ENCODE measurements at regions not wholly inside any gene's neighbourhood (a gene's known extent, or its start where the extent isn't known, plus 50 kb on each side); places are given as distances from the start of the nearest gene placed in this dataset.
A peak's percentile ranks its signal among the peaks of the same experiment; 100 is the strongest.
"Not testable (repeated sequence)": the region's sequence is repeated elsewhere in the genome, so short reads cannot be mapped to it uniquely, and the experiment has no call there.

- H3K4me1 Mint-ChIP-seq (ENCODE audit: low read depth); H3K27me3 Mint-ChIP-seq (ENCODE audit: low read depth); H3K4me3 Mint-ChIP-seq; DNase-seq (ENCODE audit: low spot score); H3K9me3 Mint-ChIP-seq; H3K36me3 Mint-ChIP-seq (ENCODE audit: low read depth); H3K27ac Mint-ChIP-seq: not testable (repeated sequence)
These were observed 307.2 kb upstream of the NOTCH2NLA start for GRCh38 chr1:146536028-146536427.

GRCh38 chr1:146535575-146535974 lies 306.8 kb upstream of the NOTCH2NLA start:
- not testable (repeated sequence) for H3K27me3 Mint-ChIP-seq (ENCODE audit: low read depth); H3K36me3 Mint-ChIP-seq (ENCODE audit: low read depth); H3K27ac Mint-ChIP-seq; H3K4me1 Mint-ChIP-seq (ENCODE audit: low read depth); DNase-seq (ENCODE audit: low spot score); H3K9me3 Mint-ChIP-seq; H3K4me3 Mint-ChIP-seq

- H3K27ac Mint-ChIP-seq; DNase-seq (ENCODE audit: low spot score); H3K36me3 Mint-ChIP-seq (ENCODE audit: low read depth); H3K9me3 Mint-ChIP-seq; H3K4me1 Mint-ChIP-seq (ENCODE audit: low read depth); H3K4me3 Mint-ChIP-seq; H3K27me3 Mint-ChIP-seq (ENCODE audit: low read depth): not testable (repeated sequence)
These were observed 302.1 kb upstream of the NOTCH2NLA start for GRCh38 chr1:146530958-146531357.

- not testable (repeated sequence) for H3K4me3 Mint-ChIP-seq; H3K27me3 Mint-ChIP-seq (ENCODE audit: low read depth); H3K27ac Mint-ChIP-seq; H3K4me1 Mint-ChIP-seq (ENCODE audit: low read depth); H3K9me3 Mint-ChIP-seq; DNase-seq (ENCODE audit: low spot score); H3K36me3 Mint-ChIP-seq (ENCODE audit: low read depth)
These were observed 294.0 kb upstream of the NOTCH2NLA start for GRCh38 chr1:146522812-146523211.

- not testable (repeated sequence) for H3K27ac Mint-ChIP-seq; DNase-seq (ENCODE audit: low spot score); H3K36me3 Mint-ChIP-seq (ENCODE audit: low read depth); H3K9me3 Mint-ChIP-seq; H3K4me1 Mint-ChIP-seq (ENCODE audit: low read depth); H3K4me3 Mint-ChIP-seq; H3K27me3 Mint-ChIP-seq (ENCODE audit: low read depth)
These were observed 293.5 kb upstream of the NOTCH2NLA start for GRCh38 chr1:146522345-146522744.

GRCh38 chr1:146521804-146522203 lies 293.0 kb upstream of the NOTCH2NLA start:
- H3K4me3 Mint-ChIP-seq; H3K27me3 Mint-ChIP-seq (ENCODE audit: low read depth); H3K27ac Mint-ChIP-seq; H3K9me3 Mint-ChIP-seq; H3K4me1 Mint-ChIP-seq (ENCODE audit: low read depth); H3K36me3 Mint-ChIP-seq (ENCODE audit: low read depth); DNase-seq (ENCODE audit: low spot score): not testable (repeated sequence)

GRCh38 chr1:146513754-146514153 lies 284.9 kb upstream of the NOTCH2NLA start:
- not testable (repeated sequence) for H3K27ac Mint-ChIP-seq; DNase-seq (ENCODE audit: low spot score); H3K27me3 Mint-ChIP-seq (ENCODE audit: low read depth); H3K4me1 Mint-ChIP-seq (ENCODE audit: low read depth); H3K36me3 Mint-ChIP-seq (ENCODE audit: low read depth); H3K9me3 Mint-ChIP-seq; H3K4me3 Mint-ChIP-seq

- not testable (repeated sequence) for H3K27me3 Mint-ChIP-seq (ENCODE audit: low read depth); H3K36me3 Mint-ChIP-seq (ENCODE audit: low read depth); H3K4me3 Mint-ChIP-seq; H3K9me3 Mint-ChIP-seq; H3K4me1 Mint-ChIP-seq (ENCODE audit: low read depth); H3K27ac Mint-ChIP-seq; DNase-seq (ENCODE audit: low spot score)
These were observed 282.4 kb upstream of the NOTCH2NLA start for GRCh38 chr1:146511047-146511777.

- not testable (repeated sequence) for DNase-seq (ENCODE audit: low spot score); H3K9me3 Mint-ChIP-seq; H3K4me1 Mint-ChIP-seq (ENCODE audit: low read depth); H3K27ac Mint-ChIP-seq; H3K4me3 Mint-ChIP-seq; H3K36me3 Mint-ChIP-seq (ENCODE audit: low read depth); H3K27me3 Mint-ChIP-seq (ENCODE audit: low read depth)
These were observed 281.6 kb upstream of the NOTCH2NLA start for GRCh38 chr1:146510248-146510983.

GRCh38 chr1:146504121-146504520 lies 275.3 kb upstream of the NOTCH2NLA start:
- not testable (repeated sequence) for H3K4me3 Mint-ChIP-seq; H3K27ac Mint-ChIP-seq; H3K9me3 Mint-ChIP-seq; H3K36me3 Mint-ChIP-seq (ENCODE audit: low read depth); H3K27me3 Mint-ChIP-seq (ENCODE audit: low read depth); H3K4me1 Mint-ChIP-seq (ENCODE audit: low read depth); DNase-seq (ENCODE audit: low spot score)

GRCh38 chr1:146487555-146487954 lies 258.7 kb upstream of the NOTCH2NLA start:
- H3K9me3 Mint-ChIP-seq; H3K27me3 Mint-ChIP-seq (ENCODE audit: low read depth); DNase-seq (ENCODE audit: low spot score); H3K27ac Mint-ChIP-seq; H3K4me3 Mint-ChIP-seq; H3K36me3 Mint-ChIP-seq (ENCODE audit: low read depth); H3K4me1 Mint-ChIP-seq (ENCODE audit: low read depth): not testable (repeated sequence)

- DNase-seq (ENCODE audit: low spot score); H3K4me1 Mint-ChIP-seq (ENCODE audit: low read depth); H3K27me3 Mint-ChIP-seq (ENCODE audit: low read depth); H3K9me3 Mint-ChIP-seq; H3K36me3 Mint-ChIP-seq (ENCODE audit: low read depth); H3K27ac Mint-ChIP-seq; H3K4me3 Mint-ChIP-seq: not testable (repeated sequence)
These were observed 258.3 kb upstream of the NOTCH2NLA start for GRCh38 chr1:146487155-146487554.

GRCh38 chr1:146486300-146487014 lies 257.6 kb upstream of the NOTCH2NLA start:
- not testable (repeated sequence) for H3K4me1 Mint-ChIP-seq (ENCODE audit: low read depth)
- H3K27ac Mint-ChIP-seq: peak overlapping the region; percentile 62

GRCh38 chr1:146484195-146484594 lies 255.4 kb upstream of the NOTCH2NLA start:
- not testable (repeated sequence) for H3K4me3 Mint-ChIP-seq; H3K9me3 Mint-ChIP-seq; H3K27me3 Mint-ChIP-seq (ENCODE audit: low read depth); DNase-seq (ENCODE audit: low spot score); H3K4me1 Mint-ChIP-seq (ENCODE audit: low read depth); H3K27ac Mint-ChIP-seq; H3K36me3 Mint-ChIP-seq (ENCODE audit: low read depth)

More at GRCh38 chr1:146486300-146487014, 257.6 kb upstream of the NOTCH2NLA start:
- H3K27me3 Mint-ChIP-seq (ENCODE audit: low read depth); H3K36me3 Mint-ChIP-seq (ENCODE audit: low read depth); DNase-seq (ENCODE audit: low spot score); H3K9me3 Mint-ChIP-seq: not testable (repeated sequence)
- H3K4me3 Mint-ChIP-seq: peak overlapping the region; percentile 66
